ENCODE measurements at regions not wholly inside any gene's neighbourhood (a gene's known extent, or its start where the extent isn't known, plus 50 kb on each side); places are given as distances from the start of the nearest gene placed in this dataset.

- no peak for TF ChIP-seq POLR2A (IDR thresholded peaks at IDR 0.05)
- TF ChIP-seq, protein P1, sequence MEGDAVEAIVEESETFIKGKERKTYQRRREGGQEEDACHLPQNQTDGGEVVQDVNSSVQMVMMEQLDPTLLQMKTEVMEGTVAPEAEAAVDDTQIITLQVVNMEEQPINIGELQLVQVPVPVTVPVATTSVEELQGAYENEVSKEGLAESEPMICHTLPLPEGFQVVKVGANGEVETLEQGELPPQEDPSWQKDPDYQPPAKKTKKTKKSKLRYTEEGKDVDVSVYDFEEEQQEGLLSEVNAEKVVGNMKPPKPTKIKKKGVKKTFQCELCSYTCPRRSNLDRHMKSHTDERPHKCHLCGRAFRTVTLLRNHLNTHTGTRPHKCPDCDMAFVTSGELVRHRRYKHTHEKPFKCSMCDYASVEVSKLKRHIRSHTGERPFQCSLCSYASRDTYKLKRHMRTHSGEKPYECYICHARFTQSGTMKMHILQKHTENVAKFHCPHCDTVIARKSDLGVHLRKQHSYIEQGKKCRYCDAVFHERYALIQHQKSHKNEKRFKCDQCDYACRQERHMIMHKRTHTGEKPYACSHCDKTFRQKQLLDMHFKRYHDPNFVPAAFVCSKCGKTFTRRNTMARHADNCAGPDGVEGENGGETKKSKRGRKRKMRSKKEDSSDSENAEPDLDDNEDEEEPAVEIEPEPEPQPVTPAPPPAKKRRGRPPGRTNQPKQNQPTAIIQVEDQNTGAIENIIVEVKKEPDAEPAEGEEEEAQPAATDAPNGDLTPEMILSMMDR (IDR thresholded peaks at IDR 0.05), result no peak
These were observed 566.1 kb downstream of the LTN1 start for GRCh38 chr21:28426545-28426944.
